ENCODE measurements at regions not wholly inside any gene's neighbourhood (a gene's known extent, or its start where the extent isn't known, plus 50 kb on each side); places are given as distances from the start of the nearest gene placed in this dataset.

- Mint-ChIP-seq H3K27ac (no peak overlapping the region), H3K27me3 (no peaks in the 10 kb centered on the region), H3K9me3 (peaks cover 3% of the 10 kb centered on the region), H3K36me3 (no peaks in the 10 kb centered on the region), H3K4me3 (no peak overlapping the region), H3K4me1 (no peaks in the 10 kb centered on the region)
- no peak for ATAC-seq
These were observed 96.2 kb downstream of the PLK2 start for GRCh38 chr5:58363461-58364249.

- H3K27me3 Mint-ChIP-seq = no peaks in the 10 kb centered on the region
- no peak for ATAC-seq
These were observed 97.8 kb downstream of the PLK2 start for GRCh38 chr5:58362135-58362534.

GRCh38 chr5:58360794-58361193 is 99.1 kb downstream of the PLK2 start:
- no peak for ATAC-seq
- Mint-ChIP-seq H3K27me3 (no peaks in the 10 kb centered on the region), H3K4me1 (no peaks in the 10 kb centered on the region), H3K9me3 (no peaks in the 10 kb centered on the region), H3K36me3 (no peaks in the 10 kb centered on the region), H3K27ac (no peak overlapping the region), H3K4me3 (no peak overlapping the region)

More at GRCh38 chr5:58362135-58362534, 97.8 kb downstream of the PLK2 start:
- H3K36me3 Mint-ChIP-seq = no peaks in the 10 kb centered on the region
- H3K27ac Mint-ChIP-seq = no peak overlapping the region
- H3K9me3 Mint-ChIP-seq = peaks cover 3% of the 10 kb centered on the region
- no peaks in the 10 kb centered on the region for H3K4me1 Mint-ChIP-seq
- H3K4me3 Mint-ChIP-seq = no peak overlapping the region

GRCh38 chr5:58359981-58360380 is 99.9 kb downstream of the PLK2 start:
- ATAC-seq = no peak
- Mint-ChIP-seq H3K9me3 (no peaks in the 10 kb centered on the region), H3K4me3 (no peak overlapping the region), H3K36me3 (no peaks in the 10 kb centered on the region), H3K27ac (no peak overlapping the region), H3K4me1 (no peaks in the 10 kb centered on the region), H3K27me3 (no peaks in the 10 kb centered on the region)

GRCh38 chr5:58358501-58359178 is 101.2 kb downstream of the PLK2 start:
- no peaks in the 10 kb centered on the region for H3K4me1 Mint-ChIP-seq
- no peaks in the 10 kb centered on the region for H3K9me3 Mint-ChIP-seq
- no peaks in the 10 kb centered on the region for H3K27me3 Mint-ChIP-seq
- no peak for ATAC-seq
- no peak overlapping the region for H3K4me3 Mint-ChIP-seq
- no peaks in the 10 kb centered on the region for H3K36me3 Mint-ChIP-seq
- no peak overlapping the region for H3K27ac Mint-ChIP-seq

GRCh38 chr5:58357799-58358500 is 101.9 kb downstream of the PLK2 start:
- H3K36me3 Mint-ChIP-seq = no peaks in the 10 kb centered on the region
- no peak overlapping the region for H3K27ac Mint-ChIP-seq
- no peaks in the 10 kb centered on the region for H3K4me1 Mint-ChIP-seq
- no peak overlapping the region for H3K4me3 Mint-ChIP-seq
- no peaks in the 10 kb centered on the region for H3K9me3 Mint-ChIP-seq
- no peak for ATAC-seq
- no peaks in the 10 kb centered on the region for H3K27me3 Mint-ChIP-seq

GRCh38 chr5:58357121-58357520 is 102.8 kb downstream of the PLK2 start:
- Mint-ChIP-seq H3K36me3 (no peaks in the 10 kb centered on the region), H3K27me3 (no peaks in the 10 kb centered on the region), H3K4me3 (no peak overlapping the region), H3K9me3 (no peaks in the 10 kb centered on the region), H3K27ac (no peak overlapping the region), H3K4me1 (no peaks in the 10 kb centered on the region)
- ATAC-seq = no peak

- H3K4me1 Mint-ChIP-seq = no peaks in the 10 kb centered on the region
- H3K27ac Mint-ChIP-seq = no peak overlapping the region
- H3K27me3 Mint-ChIP-seq = no peaks in the 10 kb centered on the region
- no peak for ATAC-seq
- H3K4me3 Mint-ChIP-seq = no peak overlapping the region
- H3K9me3 Mint-ChIP-seq = no peaks in the 10 kb centered on the region
- H3K36me3 Mint-ChIP-seq = no peaks in the 10 kb centered on the region
These were observed 103.2 kb downstream of the PLK2 start for GRCh38 chr5:58356662-58357061.

GRCh38 chr5:58354827-58355226 is 105.1 kb downstream of the PLK2 start:
- no peaks in the 10 kb centered on the region for H3K27me3 Mint-ChIP-seq
- no peaks in the 10 kb centered on the region for H3K9me3 Mint-ChIP-seq
- H3K27ac Mint-ChIP-seq = no peak overlapping the region
- no peaks in the 10 kb centered on the region for H3K36me3 Mint-ChIP-seq
- H3K4me1 Mint-ChIP-seq = no peaks in the 10 kb centered on the region
- H3K4me3 Mint-ChIP-seq = no peak overlapping the region
- ATAC-seq = no peak

- Mint-ChIP-seq H3K9me3 (no peaks in the 10 kb centered on the region), H3K27me3 (no peaks in the 10 kb centered on the region), H3K4me1 (no peaks in the 10 kb centered on the region), H3K4me3 (no peak overlapping the region), H3K27ac (no peak overlapping the region), H3K36me3 (no peaks in the 10 kb centered on the region)
- no peak for ATAC-seq
These were observed 105.9 kb downstream of the PLK2 start for GRCh38 chr5:58353992-58354391.

- no peaks in the 10 kb centered on the region for H3K9me3 Mint-ChIP-seq
- H3K4me1 Mint-ChIP-seq = no peaks in the 10 kb centered on the region
- no peaks in the 10 kb centered on the region for H3K27me3 Mint-ChIP-seq
- no peak overlapping the region for H3K4me3 Mint-ChIP-seq
- no peaks in the 10 kb centered on the region for H3K36me3 Mint-ChIP-seq
- no peak for ATAC-seq
- no peak overlapping the region for H3K27ac Mint-ChIP-seq
These were observed 108.7 kb downstream of the PLK2 start for GRCh38 chr5:58351190-58351589.

GRCh38 chr5:58348996-58349728 is 110.7 kb downstream of the PLK2 start:
- no peak for ATAC-seq
- Mint-ChIP-seq H3K27me3 (no peaks in the 10 kb centered on the region), H3K36me3 (no peaks in the 10 kb centered on the region), H3K4me3 (no peak overlapping the region), H3K27ac (no peak overlapping the region), H3K9me3 (no peaks in the 10 kb centered on the region), H3K4me1 (no peaks in the 10 kb centered on the region)

GRCh38 chr5:58346041-58346440 is 113.8 kb downstream of the PLK2 start:
- H3K27ac Mint-ChIP-seq = no peak overlapping the region
- no peaks in the 10 kb centered on the region for H3K27me3 Mint-ChIP-seq
- H3K4me3 Mint-ChIP-seq = no peak overlapping the region
- no peaks in the 10 kb centered on the region for H3K36me3 Mint-ChIP-seq
- no peaks in the 10 kb centered on the region for H3K4me1 Mint-ChIP-seq
- ATAC-seq = no peak
- no peaks in the 10 kb centered on the region for H3K9me3 Mint-ChIP-seq

- H3K9me3 Mint-ChIP-seq = no peaks in the 10 kb centered on the region
- H3K4me3 Mint-ChIP-seq = no peak overlapping the region
- H3K36me3 Mint-ChIP-seq = no peaks in the 10 kb centered on the region
- H3K27ac Mint-ChIP-seq = no peak overlapping the region
- ATAC-seq = no peak
- no peaks in the 10 kb centered on the region for H3K4me1 Mint-ChIP-seq
- H3K27me3 Mint-ChIP-seq = peaks cover 14% of the 10 kb centered on the region
These were observed 118.4 kb downstream of the PLK2 start for GRCh38 chr5:58341476-58341875.

GRCh38 chr5:58335518-58335917 is 124.4 kb downstream of the PLK2 start:
- Mint-ChIP-seq H3K27me3 (peaks cover 16% of the 10 kb centered on the region), H3K27ac (no peak overlapping the region), H3K36me3 (no peaks in the 10 kb centered on the region), H3K9me3 (no peaks in the 10 kb centered on the region), H3K4me3 (no peak overlapping the region), H3K4me1 (no peaks in the 10 kb centered on the region)
- no peak for ATAC-seq
